Gastroesophageal sphincter (tissue), 3 donors: ENCODE measurements at regions not wholly inside any gene's neighbourhood (a gene's known extent, or its start where the extent isn't known, plus 50 kb on each side); places are given as distances from the start of the nearest gene placed in this dataset.

Source experiments
- CTCF ChIP-seq, 4 experiments: fragments of 200-600 bp in 2 of 4; fragments of 450-650 bp in 2 of 4; sonication (generic) in 1 of 4; IDR thresholded peaks; one replicate each; pipeline ENCODE4 v1.5.1; 2017 to 2019; ENCODE audit warnings: antibody characterized with exemption in 4 of 4, mild to moderate bottlenecking in 2 of 4, moderate library complexity in 2 of 4
- EP300 ChIP-seq: sonication (generic); formaldehyde crosslinking; IDR thresholded peaks from one replicate; pipeline ENCODE4 v1.6.1; 2017; ENCODE audit warnings: antibody characterized with exemption, mild to moderate bottlenecking

- TF ChIP-seq EP300 (no peak), CTCF (IDR thresholded peaks at IDR 0.05) (no peak)
Measured at GRCh38 chr2:217615171-217615570, 387.6 kb downstream of the TNS1 start.
